ENCODE measurements at regions not wholly inside any gene's neighbourhood (a gene's known extent, or its start where the extent isn't known, plus 50 kb on each side); places are given as distances from the start of the nearest gene placed in this dataset.

DNA sequence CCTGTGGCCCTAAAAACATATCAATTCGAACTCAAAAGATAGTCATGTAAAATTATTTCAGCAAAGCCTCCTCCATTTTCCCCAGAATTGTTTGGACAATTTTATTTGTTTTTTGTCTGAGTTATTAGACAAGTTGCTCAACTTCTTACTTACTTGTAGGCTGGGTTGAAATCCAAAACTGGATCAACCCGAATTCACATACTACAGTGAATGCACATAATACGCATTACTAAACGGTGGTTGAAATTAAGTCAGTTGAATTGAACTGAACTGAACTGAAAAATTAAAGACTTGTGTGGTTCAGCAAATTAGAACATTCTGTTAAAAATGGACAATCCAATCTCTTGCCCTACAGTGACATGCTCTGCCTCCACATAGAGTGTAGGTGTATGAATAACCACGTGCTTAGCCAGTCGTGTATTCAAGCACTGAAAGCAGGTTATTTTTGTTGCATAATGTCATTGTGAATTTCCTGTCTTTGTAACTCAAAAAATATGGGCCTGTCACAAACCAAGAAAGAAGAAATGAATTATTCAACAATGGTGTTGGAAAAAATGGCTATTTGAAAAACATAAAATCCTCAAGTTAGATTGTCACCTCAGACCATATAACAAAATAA is 441.0 kb downstream of the TXNL1 start (continued):
- TF ChIP-seq, protein P1, sequence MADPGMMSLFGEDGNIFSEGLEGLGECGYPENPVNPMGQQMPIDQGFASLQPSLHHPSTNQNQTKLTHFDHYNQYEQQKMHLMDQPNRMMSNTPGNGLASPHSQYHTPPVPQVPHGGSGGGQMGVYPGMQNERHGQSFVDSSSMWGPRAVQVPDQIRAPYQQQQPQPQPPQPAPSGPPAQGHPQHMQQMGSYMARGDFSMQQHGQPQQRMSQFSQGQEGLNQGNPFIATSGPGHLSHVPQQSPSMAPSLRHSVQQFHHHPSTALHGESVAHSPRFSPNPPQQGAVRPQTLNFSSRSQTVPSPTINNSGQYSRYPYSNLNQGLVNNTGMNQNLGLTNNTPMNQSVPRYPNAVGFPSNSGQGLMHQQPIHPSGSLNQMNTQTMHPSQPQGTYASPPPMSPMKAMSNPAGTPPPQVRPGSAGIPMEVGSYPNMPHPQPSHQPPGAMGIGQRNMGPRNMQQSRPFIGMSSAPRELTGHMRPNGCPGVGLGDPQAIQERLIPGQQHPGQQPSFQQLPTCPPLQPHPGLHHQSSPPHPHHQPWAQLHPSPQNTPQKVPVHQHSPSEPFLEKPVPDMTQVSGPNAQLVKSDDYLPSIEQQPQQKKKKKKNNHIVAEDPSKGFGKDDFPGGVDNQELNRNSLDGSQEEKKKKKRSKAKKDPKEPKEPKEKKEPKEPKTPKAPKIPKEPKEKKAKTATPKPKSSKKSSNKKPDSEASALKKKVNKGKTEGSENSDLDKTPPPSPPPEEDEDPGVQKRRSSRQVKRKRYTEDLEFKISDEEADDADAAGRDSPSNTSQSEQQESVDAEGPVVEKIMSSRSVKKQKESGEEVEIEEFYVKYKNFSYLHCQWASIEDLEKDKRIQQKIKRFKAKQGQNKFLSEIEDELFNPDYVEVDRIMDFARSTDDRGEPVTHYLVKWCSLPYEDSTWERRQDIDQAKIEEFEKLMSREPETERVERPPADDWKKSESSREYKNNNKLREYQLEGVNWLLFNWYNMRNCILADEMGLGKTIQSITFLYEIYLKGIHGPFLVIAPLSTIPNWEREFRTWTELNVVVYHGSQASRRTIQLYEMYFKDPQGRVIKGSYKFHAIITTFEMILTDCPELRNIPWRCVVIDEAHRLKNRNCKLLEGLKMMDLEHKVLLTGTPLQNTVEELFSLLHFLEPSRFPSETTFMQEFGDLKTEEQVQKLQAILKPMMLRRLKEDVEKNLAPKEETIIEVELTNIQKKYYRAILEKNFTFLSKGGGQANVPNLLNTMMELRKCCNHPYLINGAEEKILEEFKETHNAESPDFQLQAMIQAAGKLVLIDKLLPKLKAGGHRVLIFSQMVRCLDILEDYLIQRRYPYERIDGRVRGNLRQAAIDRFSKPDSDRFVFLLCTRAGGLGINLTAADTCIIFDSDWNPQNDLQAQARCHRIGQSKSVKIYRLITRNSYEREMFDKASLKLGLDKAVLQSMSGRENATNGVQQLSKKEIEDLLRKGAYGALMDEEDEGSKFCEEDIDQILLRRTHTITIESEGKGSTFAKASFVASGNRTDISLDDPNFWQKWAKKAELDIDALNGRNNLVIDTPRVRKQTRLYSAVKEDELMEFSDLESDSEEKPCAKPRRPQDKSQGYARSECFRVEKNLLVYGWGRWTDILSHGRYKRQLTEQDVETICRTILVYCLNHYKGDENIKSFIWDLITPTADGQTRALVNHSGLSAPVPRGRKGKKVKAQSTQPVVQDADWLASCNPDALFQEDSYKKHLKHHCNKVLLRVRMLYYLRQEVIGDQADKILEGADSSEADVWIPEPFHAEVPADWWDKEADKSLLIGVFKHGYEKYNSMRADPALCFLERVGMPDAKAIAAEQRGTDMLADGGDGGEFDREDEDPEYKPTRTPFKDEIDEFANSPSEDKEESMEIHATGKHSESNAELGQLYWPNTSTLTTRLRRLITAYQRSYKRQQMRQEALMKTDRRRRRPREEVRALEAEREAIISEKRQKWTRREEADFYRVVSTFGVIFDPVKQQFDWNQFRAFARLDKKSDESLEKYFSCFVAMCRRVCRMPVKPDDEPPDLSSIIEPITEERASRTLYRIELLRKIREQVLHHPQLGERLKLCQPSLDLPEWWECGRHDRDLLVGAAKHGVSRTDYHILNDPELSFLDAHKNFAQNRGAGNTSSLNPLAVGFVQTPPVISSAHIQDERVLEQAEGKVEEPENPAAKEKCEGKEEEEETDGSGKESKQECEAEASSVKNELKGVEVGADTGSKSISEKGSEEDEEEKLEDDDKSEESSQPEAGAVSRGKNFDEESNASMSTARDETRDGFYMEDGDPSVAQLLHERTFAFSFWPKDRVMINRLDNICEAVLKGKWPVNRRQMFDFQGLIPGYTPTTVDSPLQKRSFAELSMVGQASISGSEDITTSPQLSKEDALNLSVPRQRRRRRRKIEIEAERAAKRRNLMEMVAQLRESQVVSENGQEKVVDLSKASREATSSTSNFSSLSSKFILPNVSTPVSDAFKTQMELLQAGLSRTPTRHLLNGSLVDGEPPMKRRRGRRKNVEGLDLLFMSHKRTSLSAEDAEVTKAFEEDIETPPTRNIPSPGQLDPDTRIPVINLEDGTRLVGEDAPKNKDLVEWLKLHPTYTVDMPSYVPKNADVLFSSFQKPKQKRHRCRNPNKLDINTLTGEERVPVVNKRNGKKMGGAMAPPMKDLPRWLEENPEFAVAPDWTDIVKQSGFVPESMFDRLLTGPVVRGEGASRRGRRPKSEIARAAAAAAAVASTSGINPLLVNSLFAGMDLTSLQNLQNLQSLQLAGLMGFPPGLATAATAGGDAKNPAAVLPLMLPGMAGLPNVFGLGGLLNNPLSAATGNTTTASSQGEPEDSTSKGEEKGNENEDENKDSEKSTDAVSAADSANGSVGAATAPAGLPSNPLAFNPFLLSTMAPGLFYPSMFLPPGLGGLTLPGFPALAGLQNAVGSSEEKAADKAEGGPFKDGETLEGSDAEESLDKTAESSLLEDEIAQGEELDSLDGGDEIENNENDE (IDR thresholded peaks at IDR 0.05; ENCODE audit: insufficient replicate concordance, low read length) = no peak

Measured in H1 (cell line).